Type B pancreatic cell (in vitro differentiated cells): ENCODE measurements at regions not wholly inside any gene's neighbourhood (a gene's known extent, or its start where the extent isn't known, plus 50 kb on each side); places are given as distances from the start of the nearest gene placed in this dataset.

ENCODE experiments used
- DNase-seq: peaks from one replicate; pipeline ENCODE4 v3.0.0; 2021; ENCODE audit warnings: mixed read lengths; ENCODE audit not compliant: unreplicated experiment; ENCODE audit errors: extremely low spot score
- H3K27ac Mint-ChIP-seq: 2 replicates; pipeline ENCODE4 v1.8.0; 2021; ENCODE audit warnings: mild to moderate bottlenecking, mixed read lengths
- H3K27me3 Mint-ChIP-seq: 2 replicates; pipeline ENCODE4 v1.8.0; 2021; ENCODE audit warnings: mixed read lengths
- H3K36me3 Mint-ChIP-seq: 2 replicates; pipeline ENCODE4 v1.8.0; 2021; ENCODE audit warnings: mixed read lengths
- H3K4me1 Mint-ChIP-seq: one replicate; pipeline ENCODE4 v1.8.0; 2021; ENCODE audit warnings: mixed read lengths; ENCODE audit not compliant: unreplicated experiment
- H3K4me3 Mint-ChIP-seq: 2 replicates; pipeline ENCODE4 v1.8.0; 2021; ENCODE audit warnings: mild to moderate bottlenecking, mixed read lengths
- H3K9me3 Mint-ChIP-seq: 2 replicates; pipeline ENCODE4 v1.8.0; 2021; ENCODE audit warnings: mixed read lengths
- TF ChIP-seq, protein P1 (sequence below): fragments of 200-600 bp; sonication (generic); conservative IDR thresholded peaks from 2 replicates; pipeline ENCODE4 v1.5.0; 2021; ENCODE audit warnings: antibody characterized with exemption, mild to moderate bottlenecking

DNA sequence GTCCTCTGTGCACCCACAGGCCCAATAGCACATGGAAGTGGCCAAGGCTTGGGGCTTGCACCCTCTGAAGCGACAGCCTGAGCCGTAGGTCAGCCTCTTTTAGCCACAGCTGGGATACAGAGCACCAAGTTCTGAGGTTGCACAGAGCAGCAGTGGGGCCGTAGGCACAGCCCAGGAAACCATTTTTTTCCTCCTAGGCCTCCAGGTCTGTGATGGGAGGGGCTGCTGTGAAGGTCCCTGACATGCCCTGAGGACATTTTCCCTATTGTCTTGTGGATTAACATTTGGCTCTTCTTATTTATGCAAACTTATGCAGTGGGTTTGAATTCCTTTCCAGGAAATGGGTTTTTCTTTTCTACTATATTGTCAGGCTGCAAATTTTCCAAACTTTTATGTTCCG is 878.7 kb upstream of the MAN1A1 start:
- Mint-ChIP-seq H3K36me3 (no peaks in the 10 kb centered on the region), H3K27ac (no peak overlapping the region), H3K4me3 (no peak overlapping the region), H3K4me1 (no peaks in the 10 kb centered on the region), H3K27me3 (no peaks in the 10 kb centered on the region), H3K9me3 (no peaks in the 10 kb centered on the region)
- TF ChIP-seq, protein P1, sequence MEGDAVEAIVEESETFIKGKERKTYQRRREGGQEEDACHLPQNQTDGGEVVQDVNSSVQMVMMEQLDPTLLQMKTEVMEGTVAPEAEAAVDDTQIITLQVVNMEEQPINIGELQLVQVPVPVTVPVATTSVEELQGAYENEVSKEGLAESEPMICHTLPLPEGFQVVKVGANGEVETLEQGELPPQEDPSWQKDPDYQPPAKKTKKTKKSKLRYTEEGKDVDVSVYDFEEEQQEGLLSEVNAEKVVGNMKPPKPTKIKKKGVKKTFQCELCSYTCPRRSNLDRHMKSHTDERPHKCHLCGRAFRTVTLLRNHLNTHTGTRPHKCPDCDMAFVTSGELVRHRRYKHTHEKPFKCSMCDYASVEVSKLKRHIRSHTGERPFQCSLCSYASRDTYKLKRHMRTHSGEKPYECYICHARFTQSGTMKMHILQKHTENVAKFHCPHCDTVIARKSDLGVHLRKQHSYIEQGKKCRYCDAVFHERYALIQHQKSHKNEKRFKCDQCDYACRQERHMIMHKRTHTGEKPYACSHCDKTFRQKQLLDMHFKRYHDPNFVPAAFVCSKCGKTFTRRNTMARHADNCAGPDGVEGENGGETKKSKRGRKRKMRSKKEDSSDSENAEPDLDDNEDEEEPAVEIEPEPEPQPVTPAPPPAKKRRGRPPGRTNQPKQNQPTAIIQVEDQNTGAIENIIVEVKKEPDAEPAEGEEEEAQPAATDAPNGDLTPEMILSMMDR = no peak
- no peak for DNase-seq

DNA sequence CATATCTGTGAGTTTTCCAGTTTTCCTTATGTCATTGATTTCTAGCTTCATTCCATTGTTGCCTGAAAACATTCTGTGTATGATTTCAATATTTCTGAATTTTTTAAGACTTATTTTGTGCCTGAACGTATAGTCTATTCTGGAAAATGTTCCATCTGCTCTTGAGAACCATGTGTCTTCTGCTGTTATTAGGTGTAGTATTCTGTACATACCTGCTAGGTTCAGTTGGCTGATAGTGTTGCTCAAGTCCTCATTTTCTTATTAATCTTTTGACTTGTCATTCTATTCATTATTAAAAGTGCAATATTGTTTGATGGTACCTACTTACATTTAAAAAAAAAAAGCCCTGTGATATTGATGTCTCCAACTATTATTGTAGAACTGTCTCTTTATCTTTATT is 869.8 kb upstream of the MAN1A1 start:
- Mint-ChIP-seq H3K27ac (no peak overlapping the region), H3K27me3 (no peaks in the 10 kb centered on the region), H3K9me3 (no peaks in the 10 kb centered on the region), H3K36me3 (no peaks in the 10 kb centered on the region), H3K4me1 (no peaks in the 10 kb centered on the region), H3K4me3 (no peak overlapping the region)
- TF ChIP-seq, protein P1 = no peak
- DNase-seq = no peak

DNA sequence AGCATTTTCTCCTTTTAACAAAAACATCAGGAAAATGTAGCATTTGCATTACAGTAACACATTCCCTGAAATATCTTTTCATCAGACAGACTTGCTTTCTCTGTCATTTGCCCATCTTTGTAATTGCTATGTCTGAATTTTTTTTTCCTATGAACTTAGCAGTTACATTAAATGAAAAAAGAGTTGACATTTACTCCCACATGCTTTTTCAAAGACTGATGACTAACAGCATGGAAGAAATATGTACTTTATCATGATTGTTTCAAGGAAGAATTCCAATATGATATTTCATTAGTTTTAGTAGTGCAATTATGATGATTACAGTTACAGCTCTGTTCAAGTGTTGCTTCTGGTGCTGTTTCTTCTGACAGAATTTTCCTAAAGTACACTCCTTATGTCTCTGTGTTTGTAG is 864.5 kb upstream of the MAN1A1 start:
- no peak for DNase-seq
- Mint-ChIP-seq H3K9me3 (no peaks in the 10 kb centered on the region), H3K4me3 (no peak overlapping the region), H3K27ac (no peak overlapping the region), H3K36me3 (no peaks in the 10 kb centered on the region), H3K27me3 (no peaks in the 10 kb centered on the region), H3K4me1 (no peaks in the 10 kb centered on the region)
- TF ChIP-seq, protein P1 = no peak

DNA sequence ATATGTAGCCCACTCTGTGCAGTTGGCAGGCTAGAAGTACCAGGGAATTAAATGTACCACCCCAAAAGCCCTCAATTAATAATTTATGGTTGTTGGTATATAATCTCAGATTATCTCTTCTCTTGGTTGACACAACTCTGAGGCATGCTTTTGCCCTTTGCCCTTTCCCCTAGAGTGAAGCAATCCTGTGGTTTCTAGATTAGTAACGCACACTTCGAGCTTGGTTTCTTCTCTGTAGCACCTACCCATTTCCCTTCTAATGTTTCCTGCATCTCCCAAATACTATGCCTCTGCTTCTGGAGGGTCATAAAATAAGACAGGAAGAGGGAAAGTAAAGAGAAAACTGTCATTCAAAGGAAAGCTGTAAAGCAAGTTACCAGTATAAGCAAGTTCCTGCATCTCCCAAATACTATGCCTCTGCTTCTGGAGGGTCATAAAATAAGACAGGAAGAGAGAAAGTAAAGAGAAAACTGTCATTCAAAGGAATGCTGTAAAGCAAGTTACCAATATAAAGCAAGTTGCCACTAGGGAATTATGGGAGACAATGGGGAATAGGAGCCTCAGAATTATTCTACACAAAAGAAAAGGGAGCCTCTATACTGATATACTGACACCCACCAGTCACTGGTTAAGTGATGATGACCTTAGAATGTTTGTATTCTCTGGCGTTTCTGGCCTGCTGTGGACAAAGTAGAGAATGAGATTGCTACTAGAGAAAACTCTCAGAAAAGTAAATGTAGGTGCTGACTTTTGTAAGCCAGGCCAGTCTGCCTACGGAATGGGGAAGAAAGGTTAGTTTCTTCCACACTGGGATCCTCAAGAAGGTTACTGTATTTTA is 862.6 kb upstream of the MAN1A1 start:
- DNase-seq = no peak
- H3K4me3 Mint-ChIP-seq = no peak overlapping the region
- H3K9me3 Mint-ChIP-seq = no peaks in the 10 kb centered on the region
- TF ChIP-seq, protein P1 = no peak
- H3K36me3 Mint-ChIP-seq = no peaks in the 10 kb centered on the region
- no peaks in the 10 kb centered on the region for H3K27me3 Mint-ChIP-seq
- H3K27ac Mint-ChIP-seq = no peak overlapping the region
- no peaks in the 10 kb centered on the region for H3K4me1 Mint-ChIP-seq

DNA sequence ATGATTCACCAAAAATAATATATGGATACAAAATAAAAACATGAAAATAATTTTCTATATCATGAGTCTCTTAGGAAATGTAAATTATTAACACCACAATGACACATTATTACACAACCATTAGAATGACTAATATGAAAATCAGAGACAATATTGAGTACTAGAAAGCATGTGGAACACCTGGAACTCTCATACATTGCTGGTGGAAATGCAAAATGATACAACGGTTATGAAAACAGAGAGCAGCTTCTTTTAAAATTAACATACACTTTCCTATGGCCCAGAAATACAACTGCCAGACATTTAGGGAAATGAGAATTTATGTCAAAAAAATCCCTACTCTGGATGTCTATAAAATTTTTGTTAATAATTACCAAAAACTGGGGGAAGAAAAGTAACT is 853.3 kb upstream of the MAN1A1 start:
- Mint-ChIP-seq H3K36me3 (no peaks in the 10 kb centered on the region), H3K4me1 (no peaks in the 10 kb centered on the region), H3K27me3 (no peaks in the 10 kb centered on the region), H3K9me3 (no peaks in the 10 kb centered on the region), H3K4me3 (no peak overlapping the region), H3K27ac (no peak overlapping the region)
- TF ChIP-seq, protein P1 = no peak
- no peak for DNase-seq
